Stomach (tissue), 8 donors: ENCODE measurements at regions not wholly inside any gene's neighbourhood (a gene's known extent, or its start where the extent isn't known, plus 50 kb on each side); places are given as distances from the start of the nearest gene placed in this dataset.
A peak's percentile ranks its signal among the peaks of the same experiment; 100 is the strongest.

Experiments
- DNase-seq, 2 donors: peaks; one replicate each; pipeline versions ENCODE4 v3.0.0 to v3.0.0-alpha.2; 2013 to 2019
- H3K27ac ChIP-seq, 5 donors: fragments of 200-600 bp in 4 of 5; sonication (generic) in 4 of 5; one replicate each; pipeline ENCODE4 v1.5.1; 2013 to 2019; ENCODE audit warnings: mild to moderate bottlenecking in 1 of 5, moderate library complexity in 1 of 5
- H3K27me3 ChIP-seq, 3 donors: fragments of 200-600 bp; sonication (generic); one replicate each; pipeline ENCODE4 v1.5.1; 2017 to 2019; ENCODE audit warnings: mixed run types in 1 of 3
- H3K36me3 ChIP-seq, 4 donors: fragments of 200-600 bp; sonication (generic); 1 replicate in 3 of 4; 2 replicates in 1 of 4; pipeline ENCODE4 v1.5.1; 2016 to 2019
- H3K4me1 ChIP-seq, 4 donors: fragments of 200-600 bp; sonication (generic); one replicate each; pipeline ENCODE4 v1.5.1; 2016 to 2019
- H3K4me3 ChIP-seq, 4 donors: fragments of 200-600 bp; sonication (generic) in 3 of 4; one replicate each; pipeline ENCODE4 v1.5.1; 2016 to 2019; ENCODE audit warnings: mild to moderate bottlenecking in 1 of 4
- H3K9me3 ChIP-seq, 4 donors: fragments of 200-600 bp; sonication (generic); one replicate each; pipeline ENCODE4 v1.5.1; 2016 to 2019
- EP300 ChIP-seq: sonication (generic); formaldehyde crosslinking; IDR thresholded peaks from one replicate; pipeline ENCODE4 v1.6.1; 2017; ENCODE audit warnings: antibody characterized with exemption
- POLR2A ChIP-seq, 4 donors: fragments of 450-650 bp; IDR thresholded peaks; one replicate each; pipeline ENCODE4 v1.6.1; 2016; ENCODE audit warnings: antibody characterized with exemption in 4 of 4, control low read depth in 2 of 4, mild to moderate bottlenecking in 1 of 4, moderate library complexity in 1 of 4
- POLR2AphosphoS5 ChIP-seq, 3 donors: sonication (generic); formaldehyde crosslinking; IDR thresholded peaks; one replicate each; pipeline ENCODE4 v1.6.1; 2016; ENCODE audit warnings: antibody characterized with exemption in 3 of 3
- WGBS, 5 donors: extraction: QIAGEN DNeasy Blood & Tissue Kit in 3 of 5; methylation state at CpG; one replicate each; pipeline versions ENCODE4 v1.1.5 to v1.1.7; 2013 to 2018; 5-methylcytosine and 5-hydroxymethylcytosine counted together
- intact Hi-C: fragments of 100-400 bp; cut with DNase I; formaldehyde crosslinking; loops from one replicate; pipeline ENCODE4 v1.15.1; 2023; ENCODE audit warnings: low total_unique reads
- TF ChIP-seq, protein P1 (sequence below), 7 experiments: fragments of 450-650 bp in 4 of 7; fragments of 200-600 bp in 3 of 7; sonication (generic) in 3 of 7; IDR thresholded peaks; one replicate each; pipeline ENCODE4 v1.5.1; 2016 to 2019; ENCODE audit warnings: antibody characterized with exemption in 7 of 7, control low read depth in 2 of 7, mild to moderate bottlenecking in 1 of 7
- donor health status: healthy with polysubstance abuse.
- donor health status: Bipolar disorder and iron deficiency.
- donor health status: healthy.

DNA sequence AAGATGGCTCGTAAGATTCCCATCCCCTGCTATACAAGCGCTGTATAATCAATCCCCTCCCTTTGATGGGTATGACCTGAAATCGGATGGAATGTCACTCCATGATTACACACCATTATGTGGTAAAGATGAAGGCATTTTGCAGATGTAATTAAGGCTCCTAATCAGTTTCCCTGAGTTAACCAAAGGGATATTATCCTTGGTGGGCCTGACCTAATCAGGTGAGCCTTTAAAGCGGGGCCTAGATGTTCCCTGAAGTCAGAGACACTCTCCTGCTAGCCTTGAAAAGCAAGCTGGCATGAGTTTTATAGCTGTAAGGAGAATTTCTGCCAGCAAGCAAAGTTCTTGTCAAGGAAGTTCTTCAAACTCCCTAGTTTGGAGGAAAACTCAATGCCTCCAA lies 223.8 kb upstream of the FN1 start:
- Histone ChIP-seq H3K27me3 (no peaks in the 10 kb centered on the region), H3K9me3 (no peaks in the 10 kb centered on the region), H3K4me1 (peaks cover 0 to 7% (median 0%) of the 10 kb centered on the region in 4 donors), H3K4me3 (no peak overlapping the region), H3K36me3 (no peaks in the 10 kb centered on the region), H3K27ac (no peak overlapping the region)
- intact Hi-C loops = no loop called here
- no peak for DNase-seq
- TF ChIP-seq POLR2AphosphoS5 (IDR thresholded peaks at IDR 0.05) (no peak), EP300 (no peak), POLR2A (IDR thresholded peaks at IDR 0.05) (no peak)
- TF ChIP-seq, protein P1, sequence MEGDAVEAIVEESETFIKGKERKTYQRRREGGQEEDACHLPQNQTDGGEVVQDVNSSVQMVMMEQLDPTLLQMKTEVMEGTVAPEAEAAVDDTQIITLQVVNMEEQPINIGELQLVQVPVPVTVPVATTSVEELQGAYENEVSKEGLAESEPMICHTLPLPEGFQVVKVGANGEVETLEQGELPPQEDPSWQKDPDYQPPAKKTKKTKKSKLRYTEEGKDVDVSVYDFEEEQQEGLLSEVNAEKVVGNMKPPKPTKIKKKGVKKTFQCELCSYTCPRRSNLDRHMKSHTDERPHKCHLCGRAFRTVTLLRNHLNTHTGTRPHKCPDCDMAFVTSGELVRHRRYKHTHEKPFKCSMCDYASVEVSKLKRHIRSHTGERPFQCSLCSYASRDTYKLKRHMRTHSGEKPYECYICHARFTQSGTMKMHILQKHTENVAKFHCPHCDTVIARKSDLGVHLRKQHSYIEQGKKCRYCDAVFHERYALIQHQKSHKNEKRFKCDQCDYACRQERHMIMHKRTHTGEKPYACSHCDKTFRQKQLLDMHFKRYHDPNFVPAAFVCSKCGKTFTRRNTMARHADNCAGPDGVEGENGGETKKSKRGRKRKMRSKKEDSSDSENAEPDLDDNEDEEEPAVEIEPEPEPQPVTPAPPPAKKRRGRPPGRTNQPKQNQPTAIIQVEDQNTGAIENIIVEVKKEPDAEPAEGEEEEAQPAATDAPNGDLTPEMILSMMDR (IDR thresholded peaks at IDR 0.05) = no peak
- WGBS, 5 donors = 65 to 86% (median 78%) methylated on average over 4 of the region's 4 CpGs

DNA sequence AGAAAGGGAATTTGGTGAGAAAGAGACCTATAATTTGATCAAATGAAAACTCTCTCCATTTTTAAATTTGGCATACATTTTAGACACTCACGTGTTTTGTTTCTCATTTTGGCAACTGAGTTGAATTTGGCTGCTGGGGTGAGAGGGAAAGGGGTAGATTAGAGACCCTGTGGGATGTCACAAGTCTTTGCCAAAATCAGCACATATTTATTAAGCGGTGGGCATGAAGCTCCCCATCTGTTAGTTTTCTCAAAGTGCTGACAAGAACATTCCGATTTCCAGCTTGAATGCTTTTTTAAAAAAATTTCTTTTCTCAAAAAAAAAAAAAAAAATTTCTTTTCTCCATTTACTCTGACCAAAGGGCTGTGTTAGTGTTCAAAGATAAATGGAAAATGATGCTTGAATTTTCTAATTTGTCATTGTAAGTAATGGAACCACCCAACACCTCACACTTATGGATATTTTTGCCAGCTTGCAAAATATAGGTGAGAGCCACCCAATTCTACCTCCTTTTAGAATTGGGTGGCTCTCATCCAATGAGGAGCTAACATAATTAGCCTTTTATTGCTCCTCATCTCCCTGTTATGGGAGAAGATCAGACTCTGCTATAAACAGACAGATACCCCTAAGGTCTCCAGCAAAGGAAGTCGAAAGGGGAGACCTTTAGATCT lies 222.9 kb upstream of the FN1 start:
- no peak for TF ChIP-seq POLR2AphosphoS5 (IDR thresholded peaks at IDR 0.05)
- TF ChIP-seq, protein P1 (IDR thresholded peaks at IDR 0.05) = no peak
- no peak for TF ChIP-seq EP300
- TF ChIP-seq POLR2A (IDR thresholded peaks at IDR 0.05) = no peak
- no peak overlapping the region for H3K4me3 ChIP-seq
- H3K36me3 ChIP-seq = no peaks in the 10 kb centered on the region
- DNase-seq = no peak
- H3K4me1 ChIP-seq = peaks cover 0 to 16% (median 7%) of the 10 kb centered on the region in 4 donors
- H3K9me3 ChIP-seq = no peaks in the 10 kb centered on the region
- 84 to 90% (median 86%) methylated on average over 4 of the region's 4 CpGs for WGBS, 5 donors
- intact Hi-C loops = no loop called here
- peak overlapping the region in 1 of 5 donors; percentile 41 for H3K27ac ChIP-seq
- no peaks in the 10 kb centered on the region for H3K27me3 ChIP-seq

DNA sequence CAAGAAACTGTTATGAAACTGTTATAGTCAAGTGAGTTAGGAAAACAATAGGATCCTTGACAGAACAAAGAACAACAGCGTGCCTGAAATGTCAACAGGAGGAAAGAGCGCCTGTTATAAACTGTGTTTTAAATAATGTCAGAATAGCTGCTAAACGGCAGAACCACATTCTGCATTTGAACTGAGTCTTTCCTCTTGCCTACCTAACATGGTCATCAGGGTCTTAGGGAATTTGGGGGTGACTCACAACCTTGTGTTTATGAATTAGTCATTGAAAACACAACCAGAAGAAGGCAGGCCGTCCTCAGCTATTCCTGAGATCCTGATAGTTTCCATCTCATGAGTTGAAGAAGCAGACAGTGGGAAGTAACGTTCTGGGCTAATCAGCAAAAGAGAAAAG lies 222.0 kb upstream of the FN1 start:
- Histone ChIP-seq H3K4me1 (peaks cover 0 to 25% (median 10%) of the 10 kb centered on the region in 4 donors), H3K36me3 (no peaks in the 10 kb centered on the region), H3K4me3 (no peak overlapping the region), H3K9me3 (no peaks in the 10 kb centered on the region), H3K27me3 (no peaks in the 10 kb centered on the region), H3K27ac (peak overlapping the region in 3 of 5 donors; percentile 17 to 52 (median 41))
- TF ChIP-seq, protein P1 (IDR thresholded peaks at IDR 0.05) = no peak
- no peak for TF ChIP-seq POLR2A (IDR thresholded peaks at IDR 0.05)
- peak in 1 of 3 donors; percentile 70 for TF ChIP-seq POLR2AphosphoS5 (IDR thresholded peaks at IDR 0.05)
- TF ChIP-seq EP300 = no peak
- WGBS, 5 donors = 39 to 60% (median 43%) methylated on average over 5 of the region's 5 CpGs
- intact Hi-C loops = no loop called here
- DNase-seq = peak in 1 of 2 donors; percentile 45

DNA sequence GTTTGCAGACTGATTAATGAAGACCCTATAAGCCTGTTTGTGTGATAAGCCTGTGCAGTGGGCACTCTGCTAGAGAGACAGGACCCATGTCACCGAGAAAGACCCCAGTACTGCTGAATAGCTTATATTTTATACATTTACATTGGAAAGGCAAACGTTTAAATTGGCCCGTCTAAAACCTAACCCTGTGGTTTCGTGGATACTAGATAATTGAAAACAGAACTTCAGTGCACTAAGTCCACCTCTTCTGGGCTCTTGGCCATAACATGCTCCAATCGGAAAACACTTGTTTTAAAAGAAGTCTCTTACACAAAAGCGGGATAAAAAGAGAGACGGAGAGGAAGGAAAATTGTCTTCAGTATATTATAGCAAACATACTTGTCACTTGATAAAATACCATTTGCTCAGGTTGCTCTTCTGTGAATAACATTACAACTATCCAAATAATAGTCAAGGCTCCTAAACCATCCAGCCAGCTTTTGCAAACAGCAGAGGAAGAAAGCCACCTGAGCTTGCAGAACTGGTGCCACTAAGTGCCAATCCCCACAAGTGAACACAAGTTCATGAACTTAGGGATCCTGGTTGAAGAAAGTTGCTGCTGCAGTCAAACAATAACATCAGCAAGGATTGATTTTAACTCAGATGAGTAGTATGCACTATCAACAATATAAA lies 218.4 kb upstream of the FN1 start:
- Histone ChIP-seq H3K4me1 (peaks cover 0 to 26% (median 10%) of the 10 kb centered on the region in 4 donors), H3K9me3 (no peaks in the 10 kb centered on the region), H3K27me3 (no peaks in the 10 kb centered on the region), H3K27ac (peak overlapping the region in 1 of 5 donors; percentile 36), H3K4me3 (no peak overlapping the region), H3K36me3 (no peaks in the 10 kb centered on the region)
- 22 to 37% (median 28%) methylated on average over 7 of the region's 7 CpGs for WGBS, 5 donors
- DNase-seq = peak in 1 of 2 donors; percentile 68
- intact Hi-C loops = no loop called here
- TF ChIP-seq POLR2AphosphoS5 (IDR thresholded peaks at IDR 0.05) (no peak), POLR2A (IDR thresholded peaks at IDR 0.05) (no peak), EP300 (no peak)
- TF ChIP-seq, protein P1 (IDR thresholded peaks at IDR 0.05) = no peak
